ENCODE measurements at regions not wholly inside any gene's neighbourhood (a gene's known extent, or its start where the extent isn't known, plus 50 kb on each side); places are given as distances from the start of the nearest gene placed in this dataset.

DNA sequence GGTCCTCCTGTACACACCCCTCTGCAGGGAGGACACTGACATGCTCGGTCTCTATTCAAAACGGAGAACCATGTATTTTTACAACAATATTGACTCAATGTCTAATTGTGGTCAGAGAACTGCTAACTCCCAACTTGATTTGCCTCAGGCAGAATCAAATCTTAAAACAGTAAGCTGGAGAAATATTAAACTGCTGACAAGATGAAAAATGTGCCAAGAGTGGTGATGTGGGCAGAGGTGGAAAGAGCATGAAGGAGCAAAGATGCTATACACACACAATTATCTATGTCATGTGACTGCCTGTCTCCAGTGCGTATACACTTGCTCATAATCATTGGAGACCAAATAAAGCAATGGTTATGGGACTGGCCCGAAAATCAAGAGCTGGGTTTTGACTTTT is 556.1 kb upstream of the ZNF608 start:
- no peak for DNase-seq

DNA sequence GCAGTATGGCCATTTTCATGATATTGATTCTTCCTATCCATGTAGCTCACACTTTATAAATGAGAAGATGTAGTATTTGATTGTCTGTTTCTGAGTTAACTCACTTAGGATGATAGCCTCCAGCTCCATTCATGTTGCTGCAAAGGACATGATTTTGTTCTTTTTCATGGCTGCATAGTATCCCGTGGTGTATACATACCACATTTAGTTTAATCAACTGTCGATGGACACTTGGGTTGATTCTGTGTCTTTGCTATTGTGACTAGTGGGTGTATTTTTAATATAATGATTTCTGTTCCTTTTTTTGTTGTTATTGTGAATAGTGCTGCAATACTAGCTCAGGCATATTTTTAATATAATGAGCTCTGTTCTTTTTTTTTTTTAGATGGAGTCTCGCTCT is 560.3 kb upstream of the ZNF608 start:
- no peak for DNase-seq

DNA sequence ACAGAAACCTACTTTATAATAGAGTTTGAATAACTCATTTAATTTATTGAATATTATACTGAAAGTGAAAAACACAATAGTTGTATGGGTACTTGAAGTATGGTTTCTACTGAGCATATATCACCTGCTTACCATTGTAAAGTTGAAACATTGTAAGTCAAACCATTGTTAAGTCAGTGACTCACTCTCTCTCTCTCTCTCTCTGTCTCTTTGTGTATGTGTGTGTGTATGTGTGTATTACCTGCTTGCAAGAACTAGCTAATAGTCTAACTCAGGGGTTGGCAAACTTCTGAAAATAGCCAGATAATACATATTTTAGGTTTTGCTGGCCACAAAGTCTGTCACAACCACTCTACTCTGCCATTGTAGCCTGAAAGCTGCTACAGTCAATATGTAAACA is 564.3 kb upstream of the ZNF608 start:
- no peak for DNase-seq

DNA sequence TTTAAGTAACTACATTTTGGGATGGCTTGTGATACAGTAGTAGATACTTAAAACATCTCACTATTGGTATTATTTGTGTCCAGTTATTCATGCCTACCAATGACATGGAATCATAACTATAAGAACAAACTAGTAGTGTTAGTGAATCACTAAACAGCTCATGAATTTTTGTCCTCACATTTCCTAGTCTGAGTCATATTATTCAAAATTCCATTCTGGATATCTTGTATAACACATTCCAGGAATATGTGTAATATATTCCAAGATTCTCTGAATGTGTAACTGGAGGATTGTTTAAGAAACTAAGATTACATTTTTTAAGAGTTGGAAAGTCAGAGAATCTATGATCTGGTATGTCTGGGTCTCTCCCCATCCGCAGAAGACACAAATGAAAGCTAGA is 565.3 kb upstream of the ZNF608 start:
- no peak for DNase-seq

DNA sequence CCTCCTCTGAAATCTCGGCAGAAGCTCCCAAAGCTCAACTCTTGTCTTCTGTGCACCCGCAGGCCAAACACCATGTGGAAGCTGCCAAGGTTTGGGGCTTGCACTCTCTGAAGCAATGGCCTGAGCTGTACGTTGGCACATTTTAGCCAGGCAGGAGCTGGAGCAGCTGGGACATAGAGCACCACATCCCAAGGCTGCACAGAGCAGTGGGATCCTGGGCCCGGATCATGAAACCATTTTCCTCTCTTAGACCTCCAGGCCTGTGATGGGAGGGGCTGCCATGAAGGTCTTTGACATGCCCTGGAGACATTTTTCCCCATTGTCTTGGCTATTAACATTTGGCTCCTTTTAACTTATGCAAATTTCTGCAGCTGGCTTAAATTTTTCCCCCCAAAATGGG is 567.1 kb upstream of the ZNF608 start:
- no peak for DNase-seq

DNA sequence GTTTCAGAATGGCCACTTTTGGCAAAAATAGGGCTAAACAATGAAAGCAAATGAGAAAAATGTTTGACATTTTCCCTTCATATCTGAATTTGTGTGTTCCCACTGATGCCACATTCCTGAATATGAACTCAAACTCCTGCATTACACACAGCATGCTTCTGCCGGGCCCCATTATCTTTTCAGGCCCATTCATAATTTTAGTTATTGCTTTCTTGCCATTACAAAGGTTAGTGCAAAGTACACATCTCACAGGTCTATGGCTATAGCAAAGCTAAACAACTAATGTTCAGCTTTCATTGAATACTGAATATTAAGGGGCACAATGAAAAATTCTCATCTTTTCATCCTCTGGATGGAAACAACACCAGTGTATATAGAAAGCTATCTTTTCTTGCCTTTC is 568.9 kb upstream of the ZNF608 start:
- no peak for DNase-seq

DNA sequence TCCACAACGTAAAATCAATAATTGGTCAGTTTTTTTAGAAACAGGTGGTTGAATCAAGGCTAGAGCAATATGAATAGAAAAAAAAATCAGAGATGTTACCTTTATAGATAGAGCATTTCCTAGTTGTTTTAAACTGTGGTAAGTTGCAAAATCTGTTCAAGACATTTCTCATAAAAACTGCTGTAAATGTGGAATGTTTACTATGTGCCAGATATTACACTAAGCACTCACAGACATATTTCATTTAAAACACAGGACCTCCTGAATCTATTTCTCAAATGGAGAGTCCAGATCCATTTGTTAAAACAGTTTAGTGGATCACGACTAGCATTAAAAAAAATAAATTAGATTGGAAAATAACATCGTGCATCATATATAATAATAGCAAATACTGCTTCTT is 570.0 kb upstream of the ZNF608 start:
- no peak for DNase-seq

DNA sequence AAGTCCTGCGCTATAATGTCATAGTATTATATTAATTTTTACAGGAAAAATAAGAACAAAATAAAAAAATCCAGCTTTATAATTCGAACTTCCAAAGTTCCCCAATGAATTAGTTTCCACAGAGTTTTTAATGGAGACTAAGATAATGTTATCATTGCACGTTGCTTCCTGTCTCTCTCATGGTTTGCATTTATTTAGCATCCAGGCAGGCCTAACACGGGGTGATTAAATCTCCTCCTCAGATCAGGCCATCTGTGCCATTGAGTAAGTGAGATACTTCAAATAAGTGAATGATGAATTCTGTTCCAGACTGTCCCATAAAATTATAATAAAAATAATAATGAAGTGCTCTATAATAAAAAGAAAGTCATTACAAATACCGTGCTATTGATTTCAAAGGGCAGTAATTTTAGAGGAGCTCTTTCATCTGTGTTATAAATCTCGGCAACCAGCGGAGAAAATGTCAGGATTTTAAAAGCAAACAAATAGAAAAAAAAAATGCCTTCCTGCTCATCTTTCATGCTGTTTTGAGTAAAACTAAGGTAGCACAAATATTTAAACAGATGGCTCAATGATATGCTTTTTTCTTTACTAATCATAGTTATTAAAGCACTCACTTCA is 570.6 kb upstream of the ZNF608 start:
- DNase-seq = no peak

DNA sequence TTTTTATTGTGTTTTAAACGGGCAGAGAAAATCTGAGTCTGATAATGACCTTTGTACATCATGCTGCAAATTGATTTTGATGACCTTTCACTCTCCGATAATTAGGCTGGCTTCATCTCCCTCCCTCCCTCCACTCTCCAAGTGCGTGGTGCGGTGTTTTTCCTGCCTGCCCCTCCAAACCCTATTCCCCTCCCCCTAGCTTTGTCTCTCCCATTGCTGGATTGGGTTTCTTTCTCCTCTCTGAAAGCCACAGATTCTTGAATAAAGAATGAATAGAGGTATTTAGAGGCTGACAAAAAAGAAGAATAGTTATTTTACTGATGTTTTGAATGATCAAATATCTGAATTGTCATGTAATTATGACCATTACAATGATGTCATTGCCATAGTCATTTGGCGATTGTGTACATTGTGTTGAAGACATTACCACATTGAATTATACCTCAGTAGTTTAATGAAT is 571.1 kb upstream of the ZNF608 start:
- DNase-seq = no peak

DNA sequence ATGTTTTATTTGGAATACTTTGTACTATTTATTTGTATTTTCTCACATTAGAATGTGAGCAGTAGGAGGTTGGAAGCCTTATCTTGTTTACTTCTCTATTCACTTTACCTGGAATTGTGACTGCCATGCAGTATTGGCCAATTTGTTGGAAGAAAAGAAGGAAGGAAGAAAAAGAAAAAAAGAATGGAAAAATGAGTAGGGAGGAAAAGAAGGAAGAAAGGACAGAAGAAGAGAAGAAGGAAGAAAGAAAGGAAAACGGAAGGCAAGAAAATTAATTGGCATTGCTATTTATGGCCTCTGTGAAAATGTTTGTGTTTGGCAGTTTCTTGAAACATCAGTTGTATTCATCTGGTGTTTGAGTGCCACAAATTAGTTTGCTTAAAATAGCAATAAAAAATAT is 575.2 kb upstream of the ZNF608 start:
- DNase-seq = no peak

DNA sequence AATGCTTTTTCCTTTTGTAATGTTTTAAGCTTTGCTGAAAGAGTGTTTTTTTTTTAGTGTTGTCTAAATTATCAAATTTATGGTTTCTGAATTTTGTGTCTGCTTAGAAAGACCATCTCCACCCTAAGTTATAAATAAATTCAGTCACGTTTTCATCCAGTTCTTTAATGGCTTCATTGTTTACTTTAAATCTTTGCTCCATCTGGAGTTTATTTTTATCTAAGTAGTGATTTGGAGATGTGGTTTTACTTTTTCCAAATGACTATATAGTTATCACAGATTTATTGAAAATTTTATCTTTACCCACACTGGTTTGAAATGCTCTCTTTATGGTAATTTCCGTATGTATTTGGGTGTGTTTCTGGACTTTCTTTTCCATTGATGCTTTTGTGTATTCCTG is 577.2 kb upstream of the ZNF608 start:
- no peak for DNase-seq

DNA sequence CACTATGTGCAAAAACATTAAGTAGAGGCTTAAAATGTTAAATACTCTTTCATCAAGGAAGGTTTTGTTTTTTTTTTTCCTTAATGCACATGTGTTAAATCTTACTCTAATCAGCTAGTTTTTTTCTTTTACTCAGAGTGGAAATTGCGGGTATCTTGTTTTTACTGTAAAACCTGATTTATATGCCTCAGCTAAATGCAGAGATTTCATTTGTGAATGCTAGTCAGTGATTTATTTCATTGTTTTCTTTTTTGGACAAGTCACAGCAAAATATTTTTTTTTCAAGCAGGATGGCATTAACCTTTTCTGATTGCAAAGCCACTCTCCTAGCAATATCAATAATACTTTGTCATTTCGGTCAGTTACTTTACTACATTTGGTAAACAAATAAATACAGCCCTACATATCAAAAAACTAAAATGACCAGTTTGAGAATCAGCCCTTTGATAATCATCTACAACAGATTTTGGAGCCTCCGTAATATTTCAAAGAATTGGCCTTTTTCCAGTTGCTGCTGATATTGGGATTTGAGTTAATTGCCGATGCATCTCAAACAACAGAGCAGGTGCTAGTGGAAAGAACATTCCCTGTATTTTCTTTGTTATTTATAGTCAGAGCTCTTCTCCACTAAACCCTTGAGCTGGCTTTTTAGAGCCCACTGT is 579.2 kb upstream of the ZNF608 start:
- no peak for DNase-seq

DNA sequence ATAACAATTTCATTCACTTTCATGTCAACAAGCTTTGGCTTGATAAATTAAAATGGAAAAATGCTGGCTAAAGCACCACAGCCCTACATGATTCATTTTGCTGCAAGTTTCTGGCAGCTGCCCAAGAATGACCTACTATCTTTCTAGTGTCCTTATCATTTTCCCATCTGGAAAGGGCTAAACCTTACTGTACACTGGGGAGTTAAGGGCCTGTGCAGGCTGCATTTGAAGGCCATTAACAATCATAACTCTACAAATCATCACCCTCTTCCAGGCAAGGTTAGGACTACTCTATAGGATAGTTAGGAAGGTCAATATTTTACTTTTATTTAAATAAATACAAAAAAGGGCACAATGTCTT is 579.7 kb upstream of the ZNF608 start:
- DNase-seq = no peak

DNA sequence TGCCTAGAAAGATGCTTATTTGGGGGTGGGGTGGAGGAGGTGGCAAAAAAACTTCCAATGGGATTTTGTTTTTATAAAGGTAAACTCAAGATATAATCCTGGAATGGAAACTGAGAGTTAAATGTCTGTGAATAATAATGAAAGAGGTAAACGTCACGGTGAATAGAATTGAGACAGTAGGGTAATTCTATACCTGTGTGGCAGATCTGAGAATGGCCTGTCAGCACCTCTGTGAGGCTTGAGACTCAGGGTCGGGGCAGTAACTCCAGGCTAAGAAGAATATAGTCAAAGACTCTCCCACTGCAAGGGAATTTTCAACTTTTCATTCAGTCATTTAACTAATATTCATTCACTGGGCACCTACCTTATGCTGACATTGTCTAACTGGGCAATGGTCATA is 581.2 kb upstream of the ZNF608 start:
- no peak for DNase-seq

DNA sequence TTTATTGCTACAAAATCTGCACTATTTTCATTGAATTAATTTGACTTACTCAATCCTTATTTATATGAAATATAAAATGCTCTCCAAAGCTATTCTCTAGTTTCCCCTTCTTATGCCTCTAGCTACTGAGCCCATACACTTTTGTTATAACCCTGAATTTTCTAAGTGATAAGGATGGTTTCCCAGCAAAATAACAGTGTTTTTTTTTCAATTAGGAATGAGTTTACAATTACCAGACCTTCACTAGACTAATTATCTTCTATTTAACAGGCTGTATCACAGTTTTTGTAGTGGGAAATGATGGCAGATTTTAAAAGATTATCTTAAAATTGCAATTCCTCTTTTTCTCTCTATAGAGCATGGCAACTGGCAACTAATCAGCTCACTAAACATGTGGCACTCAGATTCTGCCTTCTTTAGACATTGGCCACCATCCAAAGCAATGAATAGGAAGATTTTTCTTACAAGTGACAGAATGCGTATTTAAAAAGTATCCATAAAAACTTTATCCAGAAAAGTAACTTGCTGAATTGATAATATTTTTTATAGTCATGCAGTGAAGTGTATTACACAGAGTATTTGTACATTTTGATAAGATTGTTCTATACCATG is 585.7 kb upstream of the ZNF608 start:
- no peak for DNase-seq

DNA sequence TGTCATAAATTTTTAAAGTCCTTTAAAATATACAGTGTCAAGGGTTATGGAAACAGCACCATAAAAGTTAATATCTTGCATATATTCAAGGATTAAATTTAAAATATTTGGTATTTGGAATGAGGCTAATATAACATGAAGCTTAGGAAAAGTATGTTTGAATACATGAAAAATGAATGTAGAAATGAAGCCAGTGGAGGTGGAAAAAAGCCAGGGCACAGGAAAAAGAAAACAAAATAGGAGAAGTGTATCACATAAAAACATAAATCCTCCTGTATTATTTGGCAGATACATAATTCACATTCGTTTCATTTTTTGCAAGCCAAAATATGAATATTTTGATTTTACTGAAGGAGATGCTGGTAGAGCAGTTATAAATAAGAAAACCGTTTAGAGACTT is 587.0 kb upstream of the ZNF608 start:
- DNase-seq = no peak

DNA sequence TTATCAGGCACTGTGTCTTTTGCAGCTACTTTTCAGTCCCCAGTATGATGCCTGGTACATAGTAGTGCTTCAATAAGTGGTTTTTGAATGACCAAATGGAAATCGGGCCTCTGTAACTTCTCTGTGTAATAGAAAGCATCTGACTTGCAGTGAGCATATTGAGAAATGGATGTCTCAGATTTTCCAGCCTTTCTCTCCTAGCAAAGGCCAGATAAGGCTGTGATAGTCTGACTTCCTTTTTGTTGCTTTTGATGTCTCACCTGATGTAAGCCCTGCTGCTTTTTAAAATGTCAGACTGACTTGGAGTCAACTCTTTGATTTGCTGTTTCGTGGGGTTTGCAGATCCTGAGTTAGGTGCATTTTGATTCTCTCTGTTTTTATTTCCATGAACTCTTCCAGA is 590.0 kb upstream of the ZNF608 start:
- DNase-seq = no peak

DNA sequence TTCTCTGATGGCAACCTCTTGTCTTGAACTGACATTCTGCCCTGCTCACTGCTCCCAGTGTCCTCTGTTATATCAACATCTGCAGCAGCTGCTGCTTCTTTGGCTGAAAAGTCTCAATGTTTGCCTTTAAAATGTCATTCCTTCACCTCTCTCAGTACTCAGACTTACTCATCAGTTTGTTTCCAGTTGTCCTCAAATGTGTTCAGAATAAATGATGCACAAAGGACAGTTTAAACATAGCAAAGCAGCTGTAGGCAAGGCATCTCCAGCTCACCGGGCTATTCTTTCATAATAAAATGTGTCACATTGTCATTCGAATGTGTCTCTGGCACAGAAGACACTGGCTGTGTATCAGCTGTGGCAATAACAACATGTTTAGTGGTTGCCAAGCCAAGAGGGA is 590.9 kb upstream of the ZNF608 start:
- no peak for DNase-seq

DNA sequence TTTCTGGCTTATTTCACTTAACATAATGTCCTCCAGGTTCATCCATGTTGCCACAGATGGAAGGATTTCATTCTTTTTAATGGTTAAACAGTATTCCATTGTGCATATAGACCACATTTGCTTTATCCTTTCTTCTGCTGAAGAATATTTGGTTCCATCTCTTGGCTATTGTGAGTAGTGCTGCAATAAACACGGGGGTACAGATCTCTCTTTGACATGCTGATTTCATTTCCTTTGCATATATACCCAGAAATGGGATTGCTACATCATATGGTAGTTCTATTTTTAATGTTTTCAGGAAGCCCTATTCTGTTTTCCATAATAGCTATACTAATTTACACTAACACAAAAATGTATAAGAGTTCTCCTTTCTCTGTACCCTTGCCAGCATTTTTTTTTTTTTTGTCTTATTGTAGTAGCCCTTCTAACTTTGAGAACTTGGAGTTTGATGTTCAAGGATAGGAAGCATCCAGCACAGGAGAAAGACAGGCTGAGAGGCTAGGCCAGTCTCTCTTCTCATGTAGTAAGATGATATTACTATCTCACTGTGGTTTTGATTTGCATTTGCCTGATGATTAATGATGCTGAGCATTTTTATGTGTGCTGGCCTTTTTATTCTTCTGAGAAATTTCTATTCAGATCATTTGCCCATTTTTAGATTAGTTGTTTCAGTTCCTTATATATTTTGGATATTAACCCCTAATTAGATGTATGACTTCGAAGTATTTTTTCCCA is 592.2 kb upstream of the ZNF608 start:
- no peak for DNase-seq

DNA sequence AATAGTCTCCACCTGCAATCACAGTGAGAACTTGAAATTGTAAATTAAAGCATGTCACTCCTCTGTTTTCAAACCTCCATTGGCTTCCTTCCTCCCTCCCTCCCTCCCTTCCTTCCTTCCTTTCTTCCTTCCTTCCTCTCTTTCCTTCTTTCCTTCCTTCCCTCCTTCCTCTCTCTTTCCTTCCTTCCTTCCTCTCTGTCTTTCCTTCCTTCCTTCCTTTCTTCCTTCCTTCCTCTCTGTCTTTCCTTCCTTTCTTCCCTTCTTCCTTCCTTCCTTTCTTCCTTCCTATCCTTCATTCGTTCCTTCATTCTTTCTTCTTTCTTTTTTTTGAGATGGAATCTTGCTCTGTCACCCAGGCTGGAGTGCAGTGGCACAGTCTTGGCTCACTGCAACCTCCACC is 595.0 kb upstream of the ZNF608 start:
- DNase-seq = no peak

DNA sequence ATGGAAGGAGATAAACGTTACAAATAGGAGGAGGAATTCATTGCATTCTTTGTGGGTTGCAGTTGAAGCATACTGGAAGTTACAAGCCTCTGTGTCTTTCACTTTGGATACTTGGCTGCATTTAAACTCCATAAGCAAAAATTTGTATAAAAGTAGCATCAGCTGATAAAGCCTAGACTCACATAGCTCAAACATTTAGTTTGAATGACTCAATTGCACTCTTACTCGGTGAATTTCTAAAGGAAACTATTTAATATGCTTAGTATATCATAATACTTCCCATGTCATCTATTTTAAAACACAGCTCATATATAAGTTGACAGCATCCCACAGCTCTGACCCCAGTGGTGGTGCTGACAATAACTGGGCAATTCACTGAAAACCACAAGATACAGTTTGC is 596.6 kb upstream of the ZNF608 start:
- no peak for DNase-seq

DNA sequence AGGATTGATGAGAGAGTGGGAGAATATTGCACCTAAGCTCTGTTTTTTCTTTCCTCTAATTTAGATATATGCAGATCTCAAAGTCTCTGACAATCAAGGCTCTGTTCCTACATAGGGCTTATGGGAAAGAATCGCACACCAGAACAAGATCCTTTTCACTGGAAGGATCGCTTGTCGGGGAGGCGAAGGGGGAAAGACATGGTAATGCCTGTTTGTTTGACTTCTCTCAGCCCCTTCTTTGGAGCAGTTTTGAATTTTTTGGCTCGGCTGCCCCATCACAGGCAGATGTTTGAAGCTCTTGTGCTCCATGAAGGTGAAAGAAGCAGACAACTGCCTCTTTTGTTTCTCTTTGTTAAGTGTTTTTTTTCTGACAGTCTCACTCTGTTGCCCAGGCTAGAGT is 599.9 kb upstream of the ZNF608 start:
- DNase-seq = no peak

DNA sequence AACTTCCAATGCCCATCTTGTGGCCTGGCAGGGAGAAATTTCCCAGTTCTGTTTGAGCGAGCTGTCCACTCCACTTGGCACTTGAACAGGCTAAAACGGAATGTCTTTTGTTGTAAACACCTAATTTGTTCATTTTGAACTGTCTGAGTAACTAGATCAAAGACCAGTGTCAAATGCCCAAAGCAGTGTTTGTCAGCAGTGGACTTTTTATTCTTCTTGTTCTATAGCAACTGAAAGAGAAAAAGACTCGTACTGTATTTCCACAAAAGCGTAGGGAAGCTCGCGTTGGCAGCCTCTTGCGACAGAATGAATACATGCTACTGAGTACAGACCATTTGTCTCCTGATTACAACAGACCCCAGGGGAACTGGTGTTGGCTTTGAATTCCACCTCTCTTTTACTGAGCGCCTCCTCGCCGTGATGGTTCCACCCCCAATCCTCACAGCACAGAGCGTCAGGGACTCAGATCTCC is 601.8 kb upstream of the ZNF608 start:
- DNase-seq = no peak

Measured in stimulated activated CD8-positive, alpha-beta memory T cell treated with anti-CD3 and anti-CD28 coated beads, Interleukin-4, amount 100 ng/mL, for 48 hours (primary cell).